KOPT-K1 (cell line): ENCODE measurements at regions not wholly inside any gene's neighbourhood (a gene's known extent, or its start where the extent isn't known, plus 50 kb on each side); places are given as distances from the start of the nearest gene placed in this dataset.
"Not testable (repeated sequence)": the region's sequence is repeated elsewhere in the genome, so short reads cannot be mapped to it uniquely, and the experiment has no call there.

ENCODE experiments used
- H3K27ac ChIP-seq: fragments of 200-600 bp; sonication (generic); 2 replicates; pipeline ENCODE4 v1.5.1; 2016; ENCODE audit warnings: antibody characterized with exemption, mild to moderate bottlenecking, low read depth, low read length; ENCODE audit not compliant: poor library complexity, severe bottlenecking
- H3K36me3 ChIP-seq: fragments of 200-600 bp; sonication (generic); 2 replicates; pipeline ENCODE4 v1.5.1; 2017; ENCODE audit warnings: antibody characterized with exemption, mild to moderate bottlenecking, low read length, moderate library complexity; ENCODE audit not compliant: insufficient read depth
- H3K9me3 ChIP-seq: fragments of 200-600 bp; sonication (generic); 2 replicates; pipeline ENCODE4 v1.5.1; 2017; ENCODE audit warnings: antibody characterized with exemption, low read length, mild to moderate bottlenecking; ENCODE audit not compliant: insufficient read depth, poor library complexity, severe bottlenecking

- Histone ChIP-seq H3K9me3 (peaks cover 18% of the 10 kb centered on the region), H3K36me3 (peaks cover 76% of the 10 kb centered on the region), H3K27ac (no peak overlapping the region)
Observed at GRCh38 chr1:198978523-198978922, 339.7 kb downstream of the PTPRC start.

DNA sequence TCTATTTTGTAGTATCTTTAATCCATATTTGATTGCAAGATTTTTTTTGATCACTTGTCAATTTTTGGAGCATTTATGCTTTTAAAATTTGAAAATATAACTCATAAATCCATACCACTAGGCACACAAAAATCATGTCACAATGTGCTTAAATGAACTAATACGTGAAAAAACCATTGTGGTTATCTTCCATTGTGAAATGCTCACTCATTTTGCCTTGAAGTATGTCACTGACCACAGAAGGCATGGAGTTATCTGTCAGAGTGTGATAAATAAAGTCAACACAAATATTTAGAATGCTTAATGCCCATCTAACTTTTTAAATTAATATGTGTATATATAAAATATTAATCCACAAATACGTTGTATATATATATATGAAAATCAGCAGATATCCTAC lies 347.2 kb downstream of the PTPRC start:
- peak overlapping the region; percentile 54 for H3K27ac ChIP-seq
- peaks cover 82% of the 10 kb centered on the region for H3K36me3 ChIP-seq
- H3K9me3 ChIP-seq: peaks cover 16% of the 10 kb centered on the region

DNA sequence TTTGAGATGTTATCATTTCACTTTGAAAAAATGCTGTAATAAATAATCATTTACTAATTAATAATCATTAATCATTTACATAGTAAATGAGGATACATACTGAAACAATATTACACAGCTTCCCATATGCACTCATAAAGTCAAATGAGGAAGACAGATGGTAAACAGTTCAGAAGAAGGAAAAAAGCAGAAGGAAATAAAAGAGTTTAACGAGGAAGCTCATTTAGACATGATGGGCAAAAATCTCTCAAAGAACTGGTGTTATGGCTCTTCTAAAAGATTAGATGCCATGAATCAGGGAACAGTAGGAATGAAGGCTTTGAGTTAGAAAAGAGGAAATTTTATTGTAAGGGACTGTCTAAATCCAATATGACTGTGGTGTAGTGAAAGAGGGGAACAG lies 347.6 kb downstream of the PTPRC start:
- Histone ChIP-seq H3K9me3 (peaks cover 20% of the 10 kb centered on the region), H3K36me3 (peaks cover 82% of the 10 kb centered on the region), H3K27ac (peak overlapping the region; percentile 54)

GRCh38 chr1:199002661-199003060 lies 363.8 kb downstream of the PTPRC start:
- Histone ChIP-seq H3K9me3 (no peaks in the 10 kb centered on the region), H3K36me3 (peaks cover 42% of the 10 kb centered on the region), H3K27ac (peak overlapping the region; percentile 95)

DNA sequence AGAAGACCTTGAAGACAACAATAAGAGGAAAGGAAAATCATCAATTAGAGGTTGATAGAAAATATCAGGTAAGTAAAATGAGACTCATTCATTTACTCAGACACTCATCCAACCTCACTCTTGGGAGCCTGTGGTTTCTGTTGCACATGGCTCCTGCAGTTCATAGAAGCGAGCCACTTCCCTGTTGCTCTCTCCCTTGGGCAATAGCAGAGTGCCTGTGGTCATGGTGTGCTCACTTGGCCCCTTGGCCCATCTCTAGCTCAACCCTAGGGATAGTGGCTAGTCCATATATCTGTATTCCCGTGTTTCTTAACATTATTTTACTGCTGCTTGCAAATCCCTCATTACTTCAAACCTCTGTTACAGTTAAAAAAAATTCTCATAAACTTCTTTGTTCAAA lies 368.6 kb downstream of the PTPRC start:
- Histone ChIP-seq H3K9me3 (no peaks in the 10 kb centered on the region), H3K27ac (peak overlapping the region; percentile 95), H3K36me3 (peaks cover 15% of the 10 kb centered on the region)

DNA sequence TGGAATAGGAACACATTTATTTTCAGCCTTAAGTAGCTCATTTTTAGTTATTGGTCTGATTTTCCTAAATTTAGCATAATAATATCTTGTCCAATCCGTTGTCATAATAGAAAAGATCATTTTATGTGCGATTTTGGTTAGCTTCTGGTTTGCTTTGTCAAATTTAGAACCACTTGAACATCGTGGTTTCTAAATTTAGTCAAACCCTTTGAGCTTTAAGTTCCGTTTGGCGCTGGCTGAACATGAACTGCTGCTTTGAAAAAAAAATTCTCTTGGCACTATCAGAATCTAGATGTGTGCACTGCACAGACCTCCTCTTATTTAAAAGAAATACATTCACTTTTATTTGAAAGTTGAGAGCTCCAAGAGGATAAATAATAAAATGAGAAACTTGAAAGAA lies 370.6 kb downstream of the PTPRC start:
- H3K27ac ChIP-seq: peak overlapping the region; percentile 95
- H3K36me3 ChIP-seq: peaks cover 23% of the 10 kb centered on the region

GRCh38 chr1:199010492-199010891 lies 371.7 kb downstream of the PTPRC start:
- peak overlapping the region; percentile 95 for H3K27ac ChIP-seq
- peaks cover 22% of the 10 kb centered on the region for H3K36me3 ChIP-seq
- H3K9me3 ChIP-seq: no peaks in the 10 kb centered on the region

More for the DNA sequence above, 370.6 kb downstream of the PTPRC start:
- no peaks in the 10 kb centered on the region for H3K9me3 ChIP-seq

- Histone ChIP-seq H3K9me3 (no peaks in the 10 kb centered on the region), H3K27ac (peak overlapping the region; percentile 95), H3K36me3 (peaks cover 18% of the 10 kb centered on the region)
Observed at GRCh38 chr1:199010933-199011332, 372.1 kb downstream of the PTPRC start.

DNA sequence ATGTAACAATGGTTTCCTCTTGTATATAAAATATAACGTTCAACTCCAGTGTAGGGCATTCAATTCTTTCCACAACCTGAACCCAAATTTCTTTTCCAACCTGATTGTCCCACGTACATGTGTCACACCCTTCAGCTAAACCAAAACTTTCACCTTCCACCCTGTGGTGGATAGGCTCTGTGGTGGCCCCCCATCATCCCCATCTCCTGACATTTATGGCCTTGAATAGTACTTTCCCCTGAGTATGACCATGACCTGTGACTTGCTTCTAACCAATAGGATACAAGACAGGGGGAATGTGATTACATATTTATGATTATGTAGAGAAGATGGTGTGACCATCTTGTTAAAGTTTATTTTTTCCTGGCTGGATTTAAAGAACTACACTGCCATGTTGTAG lies 377.0 kb downstream of the PTPRC start:
- H3K27ac ChIP-seq: peak overlapping the region; percentile 95
- H3K36me3 ChIP-seq: peaks cover 8% of the 10 kb centered on the region; the same call in 1 of the 2 replicates
- no peaks in the 10 kb centered on the region for H3K9me3 ChIP-seq

GRCh38 chr1:199018471-199019135 lies 379.8 kb downstream of the PTPRC start:
- Histone ChIP-seq H3K27ac (peak overlapping the region; percentile 95), H3K36me3 (peaks cover 5% of the 10 kb centered on the region; the same call in 1 of the 2 replicates), H3K9me3 (no peaks in the 10 kb centered on the region)

DNA sequence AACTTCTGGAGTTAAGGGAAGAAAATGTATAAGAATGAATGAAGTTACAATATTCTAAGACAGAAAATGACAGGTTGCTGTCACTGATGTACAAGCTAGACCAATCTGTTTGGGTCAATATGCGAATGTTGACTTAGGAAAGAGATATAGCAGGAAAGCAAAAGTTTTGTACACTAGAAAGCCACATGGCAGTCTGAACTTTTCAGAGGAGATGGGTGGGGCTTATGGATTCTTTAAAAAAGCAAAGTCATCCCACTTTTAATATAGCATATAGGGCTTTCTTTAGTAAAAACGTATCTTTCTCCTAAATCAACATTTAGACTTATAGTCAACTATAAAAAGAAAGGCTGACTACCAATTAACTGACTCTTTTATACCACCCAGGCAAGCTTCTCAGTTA lies 381.2 kb downstream of the PTPRC start:
- H3K36me3 ChIP-seq: no peaks in the 10 kb centered on the region
- H3K27ac ChIP-seq: peak overlapping the region; percentile 95
- no peaks in the 10 kb centered on the region for H3K9me3 ChIP-seq

DNA sequence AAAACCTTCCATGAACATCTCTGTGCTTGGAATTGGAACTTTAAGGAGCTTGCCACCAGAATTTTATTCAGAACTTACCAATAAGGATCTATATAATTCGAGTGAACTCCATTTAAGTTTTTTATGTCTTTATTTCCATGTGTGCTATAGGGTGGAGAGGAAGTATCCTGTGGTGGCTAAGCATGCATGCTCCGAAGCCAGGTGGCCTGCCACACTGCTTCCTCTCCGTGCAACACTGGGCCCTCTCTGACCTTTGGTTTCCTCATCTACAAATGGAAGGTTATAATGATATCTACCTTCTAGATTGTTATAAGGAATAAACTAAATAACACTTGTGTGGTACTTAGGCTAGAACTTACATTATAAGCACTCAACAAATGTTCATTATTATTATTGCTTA lies 382.1 kb downstream of the PTPRC start:
- H3K27ac ChIP-seq: peak overlapping the region; percentile 95
- no peaks in the 10 kb centered on the region for H3K36me3 ChIP-seq
- no peaks in the 10 kb centered on the region for H3K9me3 ChIP-seq

DNA sequence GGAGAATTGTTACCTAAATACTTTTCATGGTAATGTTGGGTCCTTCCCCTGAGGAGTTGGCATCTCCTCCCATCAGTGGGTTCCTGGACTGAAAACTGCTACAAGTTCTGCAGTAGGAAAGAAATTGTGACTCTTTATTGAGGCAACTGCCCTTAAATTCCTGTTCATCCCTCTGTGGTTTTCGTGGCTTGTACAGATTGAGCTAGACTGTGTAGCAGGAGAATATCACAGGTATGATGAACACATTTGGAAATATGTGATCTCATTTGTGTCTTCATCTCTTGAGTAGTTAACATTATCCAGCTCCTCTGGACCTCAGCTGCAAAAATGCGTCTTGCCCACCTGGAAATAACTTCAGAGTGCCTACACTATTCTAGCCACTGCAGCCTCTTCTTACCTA lies 390.6 kb downstream of the PTPRC start:
- H3K9me3 ChIP-seq: peaks cover 5% of the 10 kb centered on the region
- peak overlapping the region; percentile 100 for H3K27ac ChIP-seq
- peaks cover 17% of the 10 kb centered on the region for H3K36me3 ChIP-seq

DNA sequence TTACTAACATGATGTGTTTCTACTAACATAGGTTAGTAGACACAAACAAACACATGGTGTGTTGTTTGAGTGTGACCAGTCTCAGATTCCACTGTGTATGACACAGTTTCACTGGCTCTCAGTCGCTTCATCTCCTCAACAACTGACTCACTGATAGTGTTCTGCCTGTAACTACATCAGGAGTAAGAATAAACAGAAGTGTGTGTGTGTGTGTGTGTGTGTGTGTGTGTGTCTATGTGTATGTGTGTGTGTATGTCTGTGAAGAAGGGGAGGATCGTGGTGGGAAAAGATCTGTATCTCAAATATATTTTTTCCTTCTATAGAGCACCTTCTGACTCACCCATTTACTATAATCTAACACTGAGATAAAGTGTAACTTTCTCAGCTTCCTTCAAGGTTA lies 391.0 kb downstream of the PTPRC start:
- H3K36me3 ChIP-seq: peaks cover 17% of the 10 kb centered on the region
- H3K9me3 ChIP-seq: peaks cover 5% of the 10 kb centered on the region
- H3K27ac ChIP-seq: peak overlapping the region; percentile 100

GRCh38 chr1:199030541-199030940 lies 391.7 kb downstream of the PTPRC start:
- peak overlapping the region; percentile 100 for H3K27ac ChIP-seq
- peaks cover 17% of the 10 kb centered on the region for H3K36me3 ChIP-seq
- not testable (repeated sequence) for H3K9me3 ChIP-seq

GRCh38 chr1:199031170-199031569 lies 392.3 kb downstream of the PTPRC start:
- H3K36me3 ChIP-seq: peaks cover 17% of the 10 kb centered on the region
- H3K9me3 ChIP-seq: not testable (repeated sequence)

More at GRCh38 chr1:199031170-199031569, 392.3 kb downstream of the PTPRC start:
- peak overlapping the region; percentile 100 for H3K27ac ChIP-seq
